COLO829 (cell line): ENCODE measurements at regions not wholly inside any gene's neighbourhood (a gene's known extent, or its start where the extent isn't known, plus 50 kb on each side); places are given as distances from the start of the nearest gene placed in this dataset.
A peak's percentile ranks its signal among the peaks of the same experiment; 100 is the strongest.
"Not testable (repeated sequence)": the region's sequence is repeated elsewhere in the genome, so short reads cannot be mapped to it uniquely, and the experiment has no call there.

Experiments
- DNase-seq: peaks from one replicate; pipeline ENCODE4 v3.0.0; 2012; ENCODE audit warnings: low spot score

GRCh38 chr9:25891527-25891926 lies 213.3 kb upstream of the TUSC1 start:
- no peak for DNase-seq

DNA sequence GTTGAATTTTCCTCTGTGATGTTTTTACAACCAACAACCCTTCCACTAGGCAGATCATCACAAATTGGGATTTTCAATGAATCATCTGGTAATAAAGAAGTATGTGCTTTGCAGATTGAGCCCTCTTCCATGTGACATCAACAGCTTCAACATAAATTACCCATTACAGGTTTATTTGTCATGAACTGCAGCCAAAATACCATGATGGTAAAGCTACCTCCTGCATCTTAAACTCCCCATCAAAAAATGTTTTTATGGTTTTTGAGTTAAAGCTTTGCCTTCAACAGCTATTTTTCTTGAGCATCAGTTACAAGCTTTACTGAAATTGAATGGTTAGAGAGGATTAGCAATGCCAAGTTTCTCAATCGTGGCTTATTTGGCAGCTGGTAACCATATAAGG lies 211.4 kb upstream of the TUSC1 start:
- no peak for DNase-seq

DNA sequence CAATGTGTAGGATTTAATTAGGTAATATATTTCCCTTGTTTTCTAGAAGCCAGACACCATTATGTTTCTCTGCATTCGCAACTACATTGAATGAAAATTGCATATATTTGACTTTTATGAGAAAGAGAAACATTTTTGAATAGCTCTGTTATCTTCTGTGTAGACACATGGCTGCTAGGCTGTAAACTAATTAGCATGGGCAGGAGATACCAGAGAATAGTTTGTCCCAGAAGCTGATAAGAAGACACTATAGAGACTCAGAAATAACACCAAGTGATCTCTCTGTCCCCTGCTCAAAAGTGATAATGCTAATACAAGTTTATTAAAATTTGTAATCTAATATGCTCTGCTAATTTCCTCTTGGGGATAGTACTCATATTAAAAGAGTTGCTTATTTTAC lies 198.0 kb upstream of the TUSC1 start:
- DNase-seq = no peak

DNA sequence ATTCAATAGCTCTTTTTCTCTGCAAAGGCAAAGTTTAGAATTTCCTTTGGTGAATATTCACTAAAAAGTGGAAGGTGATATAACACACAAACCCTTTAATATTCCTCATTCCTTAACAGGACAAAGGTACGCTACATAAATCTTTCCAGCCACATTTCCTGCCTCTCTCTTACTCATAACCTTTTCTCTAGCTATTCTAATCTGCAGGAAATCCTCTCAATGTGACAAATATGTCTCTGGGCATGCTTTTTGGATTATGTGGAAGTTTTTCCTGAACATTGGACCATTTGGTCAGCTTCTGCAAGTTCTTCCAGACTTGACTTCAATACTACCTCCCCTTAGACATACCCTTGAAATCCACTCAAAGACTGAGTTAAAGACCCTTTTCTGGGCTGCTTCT lies 186.3 kb upstream of the TUSC1 start:
- DNase-seq = no peak

- no peak for DNase-seq
Measured at GRCh38 chr9:25861421-25861820, 183.2 kb upstream of the TUSC1 start.

GRCh38 chr9:25857147-25857546 lies 178.9 kb upstream of the TUSC1 start:
- no peak for DNase-seq

GRCh38 chr9:25850803-25851202 lies 172.6 kb upstream of the TUSC1 start:
- DNase-seq = no peak

DNA sequence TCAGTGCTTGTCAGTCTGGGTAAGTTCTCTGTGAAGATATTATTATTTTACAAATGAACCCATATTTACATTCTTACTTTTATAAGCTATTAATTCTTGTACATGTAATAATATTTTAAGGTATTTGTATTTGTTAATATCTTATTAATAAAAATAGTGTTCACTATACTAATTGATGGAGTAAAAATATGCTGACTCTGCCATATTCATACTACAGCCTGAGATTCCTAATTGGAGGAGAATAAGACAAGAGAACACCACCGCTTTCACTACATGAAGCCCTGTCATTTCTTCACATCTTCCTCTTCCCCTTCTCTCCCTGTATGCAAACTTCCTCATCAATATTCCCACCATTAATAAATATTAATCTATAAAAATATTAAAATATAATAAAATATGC lies 167.6 kb upstream of the TUSC1 start:
- DNase-seq = no peak

GRCh38 chr9:25830381-25830780 lies 152.1 kb upstream of the TUSC1 start:
- no peak for DNase-seq

GRCh38 chr9:25827626-25828025 lies 149.4 kb upstream of the TUSC1 start:
- no peak for DNase-seq

GRCh38 chr9:25816439-25816838 lies 138.2 kb upstream of the TUSC1 start:
- DNase-seq = no peak

DNA sequence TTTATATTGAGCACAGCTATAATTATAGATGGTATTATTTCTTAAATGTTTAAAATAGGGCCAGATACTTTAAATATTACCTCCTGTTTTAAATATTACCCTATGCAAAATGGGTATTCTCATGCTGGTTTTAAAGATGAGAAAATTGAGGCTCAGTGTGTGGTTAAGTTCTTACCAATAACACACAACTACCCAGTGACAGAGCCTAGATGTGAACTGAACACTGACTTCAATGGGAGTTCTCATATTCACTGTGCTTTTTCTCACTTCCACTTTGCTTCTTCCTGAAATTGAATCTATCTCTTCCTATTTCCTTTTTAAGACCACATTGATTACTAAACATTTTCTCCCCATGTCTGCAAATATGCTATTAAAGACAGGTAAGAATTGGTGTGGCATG lies 135.8 kb upstream of the TUSC1 start:
- no peak for DNase-seq

GRCh38 chr9:25813478-25813877 lies 135.2 kb upstream of the TUSC1 start:
- DNase-seq = no peak

DNA sequence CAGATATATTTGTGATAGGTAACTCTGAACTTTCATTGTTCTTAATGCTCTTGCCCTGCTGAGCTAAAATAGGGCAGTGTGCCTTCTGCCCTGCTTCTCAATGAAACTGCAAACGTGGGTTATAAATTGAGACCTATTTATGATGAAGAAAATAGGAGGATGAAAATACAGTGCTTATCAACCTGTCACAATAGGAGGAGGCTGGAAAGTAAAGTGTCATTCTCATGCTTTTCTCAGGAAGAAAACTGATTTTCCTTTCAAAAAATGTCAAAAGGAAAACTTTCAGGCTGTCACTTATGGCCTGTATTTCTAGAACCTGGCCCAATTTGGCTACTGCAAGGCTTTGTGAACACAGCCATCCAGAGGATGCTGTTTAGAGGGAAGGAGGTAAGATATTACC lies 130.3 kb upstream of the TUSC1 start:
- no peak for DNase-seq

GRCh38 chr9:25804856-25805255 lies 126.6 kb upstream of the TUSC1 start:
- DNase-seq = no peak

DNA sequence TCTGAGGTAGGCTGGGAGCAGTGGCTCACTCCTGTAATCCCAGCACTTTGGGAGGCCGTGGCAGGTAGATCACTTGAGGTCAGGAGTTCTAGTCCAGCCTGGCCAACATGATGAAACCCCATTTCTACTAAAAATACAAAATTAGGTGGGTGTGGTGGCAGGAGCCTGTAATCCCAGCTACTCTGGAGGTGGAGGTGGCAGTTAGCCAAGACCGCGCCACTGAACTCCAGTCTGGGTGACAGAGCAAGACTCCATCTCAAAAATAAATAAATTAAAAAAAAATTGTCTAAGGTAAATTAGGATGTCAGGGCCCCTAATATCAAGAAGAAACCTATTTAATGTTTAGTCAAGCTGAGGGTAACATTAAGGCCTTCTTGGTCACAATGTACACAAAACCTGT lies 123.7 kb upstream of the TUSC1 start:
- not testable (repeated sequence) for DNase-seq

GRCh38 chr9:25773805-25774204 lies 95.6 kb upstream of the TUSC1 start:
- no peak for DNase-seq

GRCh38 chr9:25755951-25756350 lies 77.7 kb upstream of the TUSC1 start:
- no peak for DNase-seq

DNA sequence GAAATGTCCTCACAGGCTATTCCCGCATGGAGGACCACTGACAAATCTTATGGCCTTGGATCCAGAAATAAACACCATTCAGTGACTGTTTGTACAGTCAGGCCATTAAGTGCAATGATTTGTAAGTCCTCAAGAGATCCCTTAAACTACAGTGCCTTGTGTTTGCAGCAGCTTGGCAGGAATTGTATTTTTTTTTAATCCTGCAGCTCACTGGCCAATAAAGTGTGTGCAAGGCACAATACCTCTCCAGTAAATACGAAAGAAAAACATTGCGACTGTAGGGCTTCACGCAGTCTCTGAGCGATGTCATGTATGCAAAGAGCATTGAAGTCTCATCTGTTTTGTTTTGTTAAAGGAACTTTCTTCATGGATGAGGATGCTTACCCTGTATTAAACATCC lies 74.2 kb upstream of the TUSC1 start:
- no peak for DNase-seq

DNA sequence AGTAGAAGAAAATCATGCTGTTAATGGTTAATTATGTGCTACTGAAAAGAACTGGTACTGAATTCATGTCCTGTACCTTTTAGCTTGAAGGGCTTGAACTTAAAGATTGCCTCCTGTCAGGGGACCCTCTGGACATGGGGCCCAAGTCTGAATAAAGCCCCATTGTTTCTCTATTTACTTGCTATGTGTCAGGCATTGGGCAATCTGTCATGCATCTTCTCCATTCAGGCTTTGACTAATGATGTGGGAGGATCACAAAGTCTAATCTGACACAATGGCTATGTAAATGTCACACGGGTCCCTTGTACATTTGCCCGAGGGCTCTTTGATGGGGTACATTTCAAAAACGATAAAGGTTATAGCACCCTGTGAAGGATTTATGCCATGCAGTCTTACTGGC lies 64.0 kb upstream of the TUSC1 start:
- DNase-seq = peak; percentile 12

GRCh38 chr9:25733336-25733982 lies 55.2 kb upstream of the TUSC1 start:
- DNase-seq = no peak

DNA sequence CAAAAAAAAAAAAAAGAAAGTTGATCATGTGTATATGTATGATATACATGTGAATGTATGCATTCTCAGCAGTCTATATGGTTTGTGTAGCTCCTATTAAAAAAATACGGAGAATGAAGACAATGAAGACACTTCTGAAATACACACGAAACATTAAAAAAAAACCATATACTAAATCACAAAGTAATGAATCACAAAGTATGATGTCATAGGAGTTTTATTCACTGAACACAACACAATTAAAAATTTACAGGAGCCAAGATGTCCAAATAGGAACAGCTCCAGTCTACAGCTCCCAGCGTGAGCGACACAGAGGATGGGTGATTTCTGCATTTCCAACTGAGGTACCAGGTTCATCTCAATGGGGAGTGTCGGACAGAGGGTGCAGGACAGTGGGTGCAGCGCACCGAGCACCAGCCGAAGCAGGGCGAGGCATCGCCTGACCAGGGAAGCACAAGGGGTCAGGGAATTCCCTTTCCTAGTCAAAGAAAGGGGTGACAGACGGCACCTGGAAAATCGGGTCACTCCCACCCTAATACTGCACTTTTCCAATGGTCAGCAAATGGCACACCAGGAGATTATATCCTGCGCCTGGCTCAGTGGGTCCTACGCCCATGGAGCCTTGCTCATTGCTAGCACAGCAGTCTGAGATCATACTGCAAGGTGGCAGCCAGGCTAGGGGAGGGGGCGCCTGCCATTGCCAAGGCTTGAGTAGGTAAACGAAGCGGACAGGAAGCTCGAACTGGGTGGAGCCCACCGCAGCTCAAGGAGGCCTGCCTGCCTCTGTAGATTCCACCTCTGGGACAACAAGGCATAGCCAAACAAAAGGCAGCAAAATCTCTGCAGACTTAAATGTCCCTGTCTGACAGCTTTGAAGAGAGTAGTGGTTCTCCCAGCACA lies 53.9 kb upstream of the TUSC1 start:
- DNase-seq = not testable (repeated sequence)
